SK-N-MC (cell line): ENCODE measurements at regions not wholly inside any gene's neighbourhood (a gene's known extent, or its start where the extent isn't known, plus 50 kb on each side); places are given as distances from the start of the nearest gene placed in this dataset.

Source experiments
- FOXP2 ChIP-seq: optimal IDR thresholded peaks from 2 replicates; pipeline ENCODE3; 2011; ENCODE audit warnings: mild to moderate bottlenecking, moderate library complexity; ENCODE audit not compliant: insufficient read depth; ENCODE audit errors: extremely low read length, control extremely low read depth
- POLR2AphosphoS5 ChIP-seq: IDR thresholded peaks from 2 replicates; pipeline ENCODE4 v1.6.1; 2012; ENCODE audit warnings: mild to moderate bottlenecking, low read depth, low read length, borderline replicate concordance

- TF ChIP-seq POLR2AphosphoS5 (no peak), FOXP2 (no peak)
Measured at GRCh38 chr2:239567786-239568185, 167.0 kb upstream of the HDAC4 start.
